ENCODE measurements at regions not wholly inside any gene's neighbourhood (a gene's known extent, or its start where the extent isn't known, plus 50 kb on each side); places are given as distances from the start of the nearest gene placed in this dataset.
"Not testable (repeated sequence)": the region's sequence is repeated elsewhere in the genome, so short reads cannot be mapped to it uniquely, and the experiment has no call there.

DNA sequence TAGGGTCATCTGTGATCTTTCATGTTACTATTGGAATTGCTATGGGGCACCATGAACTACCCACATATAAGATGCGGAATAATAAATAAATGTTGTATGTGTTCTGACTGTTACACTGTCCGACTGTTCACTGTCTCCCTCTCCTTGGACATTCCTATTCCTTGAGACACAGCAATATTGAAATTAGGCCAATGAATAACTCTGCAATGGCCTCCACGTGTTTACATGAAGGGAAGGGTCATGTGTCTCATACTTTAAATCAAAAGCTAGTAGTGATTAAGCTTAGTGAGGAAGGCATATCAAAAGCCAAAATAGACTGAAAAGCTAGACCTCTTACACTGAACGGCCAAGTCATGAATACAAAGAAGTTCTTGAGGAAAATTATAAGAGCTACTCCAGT, 751.3 kb downstream of the SOCS6 start:
- Histone ChIP-seq H3K23ac (ENCODE audit: low read length in 2 of 2) (no peak overlapping the region), H3K9me3 (ENCODE audit: control insufficient read depth, low read length) (no peaks in the 10 kb centered on the region), H3K18ac (ENCODE audit: low read depth in 1 of 2, low read length in 2 of 2) (no peak overlapping the region), H3K4me2 (ENCODE audit: low read length, poor library complexity, severe bottlenecking) (no peak overlapping the region), H3K4ac (ENCODE audit: low read depth in 1 of 2, low read length in 2 of 2) (no peak overlapping the region), H2BK12ac (ENCODE audit: low read length in 2 of 2) (no peak overlapping the region), H3K27me3 (ENCODE audit: control insufficient read depth in 1 of 2, insufficient read depth in 1 of 2, low read length in 2 of 2) (no peaks in the 10 kb centered on the region), H3K4me1 (ENCODE audit: control insufficient read depth, insufficient read depth, low read depth, low read length) (no peaks in the 10 kb centered on the region), H3K9ac (ENCODE audit: low read length) (no peak overlapping the region), H3K4me3 (ENCODE audit: insufficient read depth in 1 of 2, low read depth in 1 of 2, low read length in 2 of 2) (no peak overlapping the region), H2AFZ (ENCODE audit: low read depth, low read length) (no peak overlapping the region), H2BK5ac (ENCODE audit: low read depth, low read length, poor library complexity, severe bottlenecking) (no peak overlapping the region), H3K27ac (ENCODE audit: low read length, poor library complexity, severe bottlenecking) (no peak overlapping the region), H2AK5ac (ENCODE audit: low read length, severe bottlenecking) (no peak overlapping the region), H2BK15ac (ENCODE audit: low read depth, poor library complexity, severe bottlenecking) (no peak overlapping the region), H3K14ac (ENCODE audit: low read length in 2 of 2) (no peak overlapping the region), H4K8ac (ENCODE audit: low read length) (no peak overlapping the region), H3K36me3 (ENCODE audit: control insufficient read depth in 1 of 2, insufficient read depth in 2 of 2, low read depth in 1 of 2, low read length in 2 of 2) (no peaks in the 10 kb centered on the region), H2BK120ac (ENCODE audit: low read depth, low read length) (no peak overlapping the region), H3K79me1 (replicated peaks; ENCODE audit: low read length, poor library complexity, severe bottlenecking) (no peaks in the 10 kb centered on the region), H4K91ac (ENCODE audit: low read length) (no peak overlapping the region)
- no peak for DNase-seq
- 0% methylated on average over 1 of the region's 4 CpGs for WGBS

DNA sequence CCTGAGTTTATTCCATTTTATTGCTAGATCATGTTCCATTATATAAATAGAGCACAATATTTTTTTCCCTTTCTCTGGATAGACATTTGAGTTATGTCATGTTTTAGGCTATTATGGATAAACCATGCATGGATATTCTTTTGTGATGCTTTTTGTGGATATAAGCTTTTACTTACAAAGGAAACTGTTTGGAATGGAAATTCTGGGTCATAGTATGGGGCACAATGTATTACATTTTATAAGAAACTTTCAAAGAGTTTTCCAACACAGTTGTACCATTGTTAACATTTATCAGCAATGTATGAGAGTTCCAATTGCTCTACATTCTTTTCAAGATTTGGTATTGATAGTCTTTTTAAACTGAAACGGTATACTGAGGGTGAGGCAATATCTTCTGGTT, 749.4 kb downstream of the SOCS6 start:
- Histone ChIP-seq H2BK120ac (ENCODE audit: low read depth, low read length) (no peak overlapping the region), H2AK5ac (ENCODE audit: low read length, severe bottlenecking) (no peak overlapping the region), H3K18ac (ENCODE audit: low read depth in 1 of 2, low read length in 2 of 2) (no peak overlapping the region), H3K4me1 (ENCODE audit: control insufficient read depth, insufficient read depth, low read depth, low read length) (no peaks in the 10 kb centered on the region), H2BK12ac (ENCODE audit: low read length in 2 of 2) (no peak overlapping the region), H2BK15ac (ENCODE audit: low read depth, poor library complexity, severe bottlenecking) (no peak overlapping the region), H4K91ac (ENCODE audit: low read length) (no peak overlapping the region), H3K4me2 (ENCODE audit: low read length, poor library complexity, severe bottlenecking) (no peak overlapping the region), H3K14ac (ENCODE audit: low read length in 2 of 2) (no peak overlapping the region), H3K79me1 (replicated peaks; ENCODE audit: low read length, poor library complexity, severe bottlenecking) (no peaks in the 10 kb centered on the region), H3K27me3 (ENCODE audit: control insufficient read depth in 1 of 2, insufficient read depth in 1 of 2, low read length in 2 of 2) (no peaks in the 10 kb centered on the region), H3K9ac (ENCODE audit: low read length) (no peak overlapping the region), H3K4me3 (ENCODE audit: insufficient read depth in 1 of 2, low read depth in 1 of 2, low read length in 2 of 2) (no peak overlapping the region), H3K36me3 (ENCODE audit: control insufficient read depth in 1 of 2, insufficient read depth in 2 of 2, low read depth in 1 of 2, low read length in 2 of 2) (no peaks in the 10 kb centered on the region), H4K8ac (ENCODE audit: low read length) (no peak overlapping the region), H2BK5ac (ENCODE audit: low read depth, low read length, poor library complexity, severe bottlenecking) (no peak overlapping the region), H3K23ac (ENCODE audit: low read length in 2 of 2) (no peak overlapping the region), H3K9me3 (ENCODE audit: control insufficient read depth, low read length) (no peaks in the 10 kb centered on the region), H2AFZ (ENCODE audit: low read depth, low read length) (no peak overlapping the region), H3K4ac (ENCODE audit: low read depth in 1 of 2, low read length in 2 of 2) (no peak overlapping the region), H3K27ac (ENCODE audit: low read length, poor library complexity, severe bottlenecking) (no peak overlapping the region)
- no CpG with 5 or more reads among the region's 1 CpG for WGBS
- no peak for DNase-seq

DNA sequence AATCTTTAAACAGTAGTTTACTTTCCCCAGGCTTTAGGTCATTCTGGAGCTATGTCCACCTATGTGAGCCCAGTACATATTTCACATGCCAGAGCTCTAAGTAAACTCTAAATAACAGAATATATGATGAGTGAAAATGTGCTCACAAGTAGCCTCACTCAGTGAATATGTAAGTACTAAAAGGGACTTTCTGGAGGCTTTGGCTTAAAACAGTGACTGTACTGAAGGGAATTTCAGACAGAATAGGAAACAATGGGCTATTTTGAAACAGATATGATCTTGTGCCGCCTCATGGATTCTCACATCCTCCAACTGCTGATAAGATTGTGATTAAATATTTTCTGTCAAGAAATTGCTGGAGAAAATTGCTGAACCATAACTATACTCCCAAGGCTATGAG, 747.9 kb downstream of the SOCS6 start:
- no peaks in the 10 kb centered on the region for H3K27me3 ChIP-seq (ENCODE audit: control insufficient read depth in 1 of 2, insufficient read depth in 1 of 2, low read length in 2 of 2)
- no peak overlapping the region for H3K18ac ChIP-seq (ENCODE audit: low read depth in 1 of 2, low read length in 2 of 2)
- no peak overlapping the region for H3K4me2 ChIP-seq (ENCODE audit: low read length, poor library complexity, severe bottlenecking)
- no peak overlapping the region for H3K9ac ChIP-seq (ENCODE audit: low read length)
- H2BK12ac ChIP-seq (ENCODE audit: low read length in 2 of 2), result no peak overlapping the region
- no peaks in the 10 kb centered on the region for H3K9me3 ChIP-seq (ENCODE audit: control insufficient read depth, low read length)
- H3K4ac ChIP-seq (ENCODE audit: low read depth in 1 of 2, low read length in 2 of 2), result no peak overlapping the region
- H4K91ac ChIP-seq (ENCODE audit: low read length), result no peak overlapping the region
- H3K14ac ChIP-seq (ENCODE audit: low read length in 2 of 2), result no peak overlapping the region
- H3K4me3 ChIP-seq (ENCODE audit: insufficient read depth in 1 of 2, low read depth in 1 of 2, low read length in 2 of 2), result no peak overlapping the region
- no peak overlapping the region for H3K27ac ChIP-seq (ENCODE audit: low read length, poor library complexity, severe bottlenecking)
- H2BK5ac ChIP-seq (ENCODE audit: low read depth, low read length, poor library complexity, severe bottlenecking), result no peak overlapping the region
- no CpG with 5 or more reads among the region's 1 CpG for WGBS
- H4K8ac ChIP-seq (ENCODE audit: low read length), result no peak overlapping the region
- no peak overlapping the region for H2AK5ac ChIP-seq (ENCODE audit: low read length, severe bottlenecking)
- no peaks in the 10 kb centered on the region for H3K36me3 ChIP-seq (ENCODE audit: control insufficient read depth in 1 of 2, insufficient read depth in 2 of 2, low read depth in 1 of 2, low read length in 2 of 2)
- no peaks in the 10 kb centered on the region for H3K4me1 ChIP-seq (ENCODE audit: control insufficient read depth, insufficient read depth, low read depth, low read length)
- DNase-seq, result no peak
- H3K79me1 ChIP-seq (replicated peaks; ENCODE audit: low read length, poor library complexity, severe bottlenecking), result no peaks in the 10 kb centered on the region
- no peak overlapping the region for H2BK120ac ChIP-seq (ENCODE audit: low read depth, low read length)
- H2AFZ ChIP-seq (ENCODE audit: low read depth, low read length), result no peak overlapping the region
- H3K23ac ChIP-seq (ENCODE audit: low read length in 2 of 2), result no peak overlapping the region
- H2BK15ac ChIP-seq (ENCODE audit: low read depth, poor library complexity, severe bottlenecking), result no peak overlapping the region

DNA sequence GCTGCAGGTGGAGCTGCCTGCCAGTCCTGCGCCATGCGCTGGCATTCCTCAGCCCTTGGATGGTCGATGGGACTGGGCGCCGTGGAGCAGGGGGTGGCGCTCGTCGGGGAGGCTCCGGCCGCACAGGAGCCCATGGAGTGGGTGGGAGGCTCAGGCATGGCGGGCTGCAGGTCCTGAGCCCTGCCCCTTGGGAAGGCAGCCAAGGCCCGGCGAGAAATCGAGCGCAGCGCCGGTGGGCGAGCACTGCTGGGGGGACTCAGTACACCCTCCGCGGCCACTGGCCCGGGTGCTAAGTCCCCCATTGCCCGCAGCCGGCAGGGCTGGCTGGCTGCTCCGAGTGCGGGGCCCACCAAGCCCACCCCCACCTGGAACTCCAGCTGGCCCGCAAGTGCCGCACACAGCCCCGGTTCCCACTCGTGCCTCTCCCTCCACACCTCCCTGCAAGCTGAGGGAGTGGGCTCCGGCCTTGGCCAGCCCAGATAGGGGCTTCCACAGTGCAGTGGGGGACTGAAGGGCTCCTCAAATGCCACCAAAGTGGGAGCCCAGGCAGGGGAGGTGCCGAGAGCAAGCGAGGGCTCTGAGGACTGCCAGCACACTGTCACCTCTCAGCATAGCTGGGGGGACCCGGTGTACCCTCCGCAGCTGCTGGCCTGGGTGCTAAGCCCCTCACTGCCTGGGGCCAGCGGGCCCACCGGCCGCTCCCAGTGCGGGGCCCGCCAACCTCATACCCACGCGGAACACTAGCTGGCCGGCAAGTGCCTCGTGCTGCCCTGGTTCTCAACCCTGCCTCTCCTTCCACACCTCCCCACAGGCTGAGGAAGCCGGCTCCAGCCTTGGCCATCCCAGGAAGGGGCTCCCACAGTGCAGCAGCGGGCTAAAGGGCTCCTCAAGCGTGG, 742.7 kb downstream of the SOCS6 start:
- H3K4me3 ChIP-seq (ENCODE audit: insufficient read depth in 1 of 2, low read depth in 1 of 2, low read length in 2 of 2); H3K27ac ChIP-seq (ENCODE audit: low read length, poor library complexity, severe bottlenecking); H4K91ac ChIP-seq (ENCODE audit: low read length); H3K4ac ChIP-seq (ENCODE audit: low read depth in 1 of 2, low read length in 2 of 2); H2BK120ac ChIP-seq (ENCODE audit: low read depth, low read length); H3K79me1 ChIP-seq (replicated peaks; ENCODE audit: low read length, poor library complexity, severe bottlenecking); H3K4me2 ChIP-seq (ENCODE audit: low read length, poor library complexity, severe bottlenecking); H4K8ac ChIP-seq (ENCODE audit: low read length); H2AK5ac ChIP-seq (ENCODE audit: low read length, severe bottlenecking); H2BK5ac ChIP-seq (ENCODE audit: low read depth, low read length, poor library complexity, severe bottlenecking); H3K4me1 ChIP-seq (ENCODE audit: control insufficient read depth, insufficient read depth, low read depth, low read length); H2BK15ac ChIP-seq (ENCODE audit: low read depth, poor library complexity, severe bottlenecking); DNase-seq; H3K18ac ChIP-seq (ENCODE audit: low read depth in 1 of 2, low read length in 2 of 2); H3K14ac ChIP-seq (ENCODE audit: low read length in 2 of 2); H2AFZ ChIP-seq (ENCODE audit: low read depth, low read length); H3K9ac ChIP-seq (ENCODE audit: low read length); H3K23ac ChIP-seq (ENCODE audit: low read length in 2 of 2); H3K36me3 ChIP-seq (ENCODE audit: control insufficient read depth in 1 of 2, insufficient read depth in 2 of 2, low read depth in 1 of 2, low read length in 2 of 2); H3K27me3 ChIP-seq (ENCODE audit: control insufficient read depth in 1 of 2, insufficient read depth in 1 of 2, low read length in 2 of 2); H3K9me3 ChIP-seq (ENCODE audit: control insufficient read depth, low read length); H2BK12ac ChIP-seq (ENCODE audit: low read length in 2 of 2): not testable (repeated sequence)
- WGBS, result 87% methylated on average over 43 of the region's 46 CpGs

Measured in mesenchymal stem cell (in vitro differentiated cells and primary cell).